A673 (cell line): ENCODE measurements at regions not wholly inside any gene's neighbourhood (a gene's known extent, or its start where the extent isn't known, plus 50 kb on each side); places are given as distances from the start of the nearest gene placed in this dataset.

Source experiments
- BruUV-seq: library from RNA; stranded (reverse); fragments of 400-500 nt; replicated peaks from 2 replicates; lab custom pipeline; 2021; lab: Mats Ljungman, UMichigan
- CTCF ChIA-PET: fragments of 300-600 bp; sonication (Branson Sonifier 250); formaldehyde crosslinking; loops from one replicate; lab custom pipeline; 2022; ENCODE audit warnings: antibody characterized with exemption; lab: Charles Lee
- POLR2A ChIA-PET: fragments of 300-600 bp; sonication (Branson Sonifier 250); formaldehyde crosslinking; loops from one replicate; lab custom pipeline; 2022; ENCODE audit warnings: antibody characterized with exemption; ENCODE audit not compliant: low non-redundant PET; lab: Charles Lee
- DNase-seq: peaks from one replicate; pipeline ENCODE4 v3.0.0-alpha.2; 2015; ENCODE audit warnings: low spot score
- H3K27ac ChIP-seq: fragments of 200-600 bp; sonication (generic); 2 replicates; pipeline ENCODE4 v1.5.1; 2016; ENCODE audit warnings: mixed run types, low read depth, mild to moderate bottlenecking, mixed read lengths, antibody characterized with exemption, low read length; ENCODE audit not compliant: poor library complexity, severe bottlenecking
- H3K27me3 ChIP-seq: fragments of 200-600 bp; sonication (generic); replicated peaks from 2 replicates; pipeline ENCODE4 v1.6.1; 2017; ENCODE audit warnings: mixed run types, low read depth, mild to moderate bottlenecking, mixed read lengths, antibody characterized with exemption, low read length; ENCODE audit not compliant: insufficient read depth, poor library complexity
- H3K36me3 ChIP-seq: fragments of 200-600 bp; sonication (generic); 2 replicates; pipeline ENCODE4 v1.6.1; 2016; ENCODE audit warnings: mixed run types, mild to moderate bottlenecking, mixed read lengths, antibody characterized with exemption, low read length; ENCODE audit not compliant: insufficient read depth, poor library complexity, severe bottlenecking
- H3K4me1 ChIP-seq: fragments of 200-600 bp; sonication (generic); 2 replicates; pipeline ENCODE4 v1.6.1; 2017; ENCODE audit warnings: mixed run types, mild to moderate bottlenecking, mixed read lengths, antibody characterized with exemption, low read length; ENCODE audit not compliant: insufficient read depth, poor library complexity, severe bottlenecking
- H3K4me3 ChIP-seq: fragments of 200-600 bp; sonication (generic); 2 replicates; pipeline ENCODE4 v1.5.1; 2016; ENCODE audit warnings: low read depth, mixed run types, mild to moderate bottlenecking, mixed read lengths, low read length; ENCODE audit not compliant: poor library complexity, severe bottlenecking
- H3K9me3 ChIP-seq: fragments of 200-600 bp; sonication (generic); 2 replicates; pipeline ENCODE4 v1.6.1; 2016; ENCODE audit warnings: mixed run types, low read depth, mild to moderate bottlenecking, mixed read lengths, antibody characterized with exemption, low read length; ENCODE audit not compliant: poor library complexity, severe bottlenecking
- CTCF ChIP-seq: fragments of 300-800, 200-600 bp; sonication (generic); conservative IDR thresholded peaks from 2 replicates; pipeline ENCODE4 v1.5.1; 2017; ENCODE audit warnings: low read depth, mild to moderate bottlenecking, antibody characterized with exemption, low read length, moderate library complexity, mixed read lengths
- EZH2 ChIP-seq: fragments of 200-600 bp; sonication (generic); IDR thresholded peaks from 2 replicates; pipeline ENCODE4 v1.6.1; 2017; ENCODE audit warnings: borderline replicate concordance, low read depth, mild to moderate bottlenecking, mixed read lengths, antibody characterized with exemption, low read length; ENCODE audit not compliant: poor library complexity, severe bottlenecking
- intact Hi-C: fragments of 100-400 bp; cut with micrococcal nuclease; formaldehyde crosslinking; loops from one replicate; pipeline ENCODE4 v1.10.0; 2022; ENCODE audit not compliant: unreplicated experiment

DNA sequence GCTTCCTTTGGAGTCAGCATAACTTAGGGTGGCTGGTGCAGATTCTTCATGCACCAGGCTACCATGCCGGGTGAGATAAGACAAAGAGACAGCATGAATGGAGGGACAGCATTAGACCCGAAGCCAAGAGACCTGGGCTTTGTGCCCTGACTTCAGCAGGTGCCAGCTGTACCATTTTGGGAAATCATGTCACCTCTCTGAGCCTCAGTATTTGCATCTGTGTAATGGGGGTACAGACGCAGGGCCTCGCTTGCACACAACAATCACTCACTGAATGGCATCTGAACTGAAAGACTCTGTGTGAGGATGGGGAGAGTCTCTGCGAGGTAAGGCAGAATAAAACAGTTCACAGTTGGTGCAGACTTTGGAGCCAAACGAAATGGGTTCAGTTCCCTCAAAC, 1053.7 kb downstream of the VRK1 start:
- no TSS peak for BruUV-seq
- H3K27ac ChIP-seq: no peak overlapping the region
- H3K4me1 ChIP-seq: no peaks in the 10 kb centered on the region
- no peaks in the 10 kb centered on the region for H3K36me3 ChIP-seq
- intact Hi-C loops: no loop called here
- no peak for DNase-seq
- TF ChIP-seq EZH2 (no peak), CTCF (no peak)
- CTCF ChIA-PET: no interaction called here
- H3K9me3 ChIP-seq: no peaks in the 10 kb centered on the region
- H3K4me3 ChIP-seq: no peak overlapping the region
- POLR2A ChIA-PET: no interaction called here
- no peaks in the 10 kb centered on the region for H3K27me3 ChIP-seq

GRCh38 chr14:97851428-97851995, 1054.3 kb downstream of the VRK1 start:
- DNase-seq: no peak
- H3K27me3 ChIP-seq: no peaks in the 10 kb centered on the region
- POLR2A ChIA-PET: no interaction called here
- BruUV-seq: no TSS peak
- CTCF ChIA-PET: no interaction called here
- H3K9me3 ChIP-seq: no peaks in the 10 kb centered on the region
- no peak overlapping the region for H3K4me3 ChIP-seq
- no peak overlapping the region for H3K27ac ChIP-seq
- no peaks in the 10 kb centered on the region for H3K36me3 ChIP-seq
- intact Hi-C loops: no loop called here
- H3K4me1 ChIP-seq: no peaks in the 10 kb centered on the region
- no peak for TF ChIP-seq EZH2
- TF ChIP-seq CTCF: no peak

GRCh38 chr14:97854918-97855317, 1057.7 kb downstream of the VRK1 start:
- no peak overlapping the region for H3K4me3 ChIP-seq
- H3K27ac ChIP-seq: no peak overlapping the region
- TF ChIP-seq CTCF: no peak
- TF ChIP-seq EZH2: no peak
- CTCF ChIA-PET: no interaction called here
- no peaks in the 10 kb centered on the region for H3K4me1 ChIP-seq
- intact Hi-C loops: no loop called here
- H3K36me3 ChIP-seq: no peaks in the 10 kb centered on the region
- DNase-seq: no peak
- BruUV-seq: no TSS peak
- POLR2A ChIA-PET: no interaction called here
- H3K9me3 ChIP-seq: no peaks in the 10 kb centered on the region
- H3K27me3 ChIP-seq: no peaks in the 10 kb centered on the region
